GM20000 (cell line): ENCODE measurements at regions not wholly inside any gene's neighbourhood (a gene's known extent, or its start where the extent isn't known, plus 50 kb on each side); places are given as distances from the start of the nearest gene placed in this dataset.

Experiments used
- DNase-seq: peaks from one replicate; pipeline ENCODE4 v3.0.0; 2012; ENCODE audit warnings: low spot score
- TF ChIP-seq, protein P1 (sequence below): IDR thresholded peaks from 2 replicates; pipeline ENCODE4 v1.5.1; 2012; ENCODE audit warnings: mild to moderate bottlenecking, control low read depth; ENCODE audit errors: extremely low read depth, missing control alignments

DNA sequence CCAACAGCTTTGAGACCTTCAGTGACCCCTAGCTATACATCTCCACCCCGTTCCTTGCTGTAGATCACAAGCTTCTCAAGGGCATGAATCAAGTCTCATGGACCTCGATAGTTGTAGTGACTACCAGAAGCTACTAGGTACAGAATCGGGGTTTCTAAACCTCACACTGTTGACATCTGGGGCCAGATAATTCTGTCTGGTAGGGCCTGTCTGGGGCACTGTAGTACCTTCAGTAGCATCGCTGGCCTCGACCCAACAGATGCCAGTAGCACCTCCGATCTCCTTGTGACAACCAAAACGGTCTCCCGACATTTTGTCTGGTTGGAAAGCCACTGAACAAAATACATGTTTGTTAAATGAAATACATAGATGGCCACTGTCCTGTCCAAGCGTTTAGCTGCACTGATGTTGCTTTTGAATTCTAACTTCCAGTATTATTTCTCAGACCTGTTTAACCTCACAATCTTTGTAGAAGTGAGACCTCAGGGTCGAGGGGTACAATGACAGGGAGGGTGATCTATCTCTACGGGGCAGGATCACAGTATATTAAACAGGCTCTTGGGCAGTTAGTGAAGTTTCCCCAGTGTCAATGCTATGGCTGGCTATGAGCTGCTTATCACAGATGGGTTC lies 262.5 kb upstream of the IGF1R start:
- DNase-seq = no peak
- TF ChIP-seq, protein P1, sequence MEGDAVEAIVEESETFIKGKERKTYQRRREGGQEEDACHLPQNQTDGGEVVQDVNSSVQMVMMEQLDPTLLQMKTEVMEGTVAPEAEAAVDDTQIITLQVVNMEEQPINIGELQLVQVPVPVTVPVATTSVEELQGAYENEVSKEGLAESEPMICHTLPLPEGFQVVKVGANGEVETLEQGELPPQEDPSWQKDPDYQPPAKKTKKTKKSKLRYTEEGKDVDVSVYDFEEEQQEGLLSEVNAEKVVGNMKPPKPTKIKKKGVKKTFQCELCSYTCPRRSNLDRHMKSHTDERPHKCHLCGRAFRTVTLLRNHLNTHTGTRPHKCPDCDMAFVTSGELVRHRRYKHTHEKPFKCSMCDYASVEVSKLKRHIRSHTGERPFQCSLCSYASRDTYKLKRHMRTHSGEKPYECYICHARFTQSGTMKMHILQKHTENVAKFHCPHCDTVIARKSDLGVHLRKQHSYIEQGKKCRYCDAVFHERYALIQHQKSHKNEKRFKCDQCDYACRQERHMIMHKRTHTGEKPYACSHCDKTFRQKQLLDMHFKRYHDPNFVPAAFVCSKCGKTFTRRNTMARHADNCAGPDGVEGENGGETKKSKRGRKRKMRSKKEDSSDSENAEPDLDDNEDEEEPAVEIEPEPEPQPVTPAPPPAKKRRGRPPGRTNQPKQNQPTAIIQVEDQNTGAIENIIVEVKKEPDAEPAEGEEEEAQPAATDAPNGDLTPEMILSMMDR = no peak

DNA sequence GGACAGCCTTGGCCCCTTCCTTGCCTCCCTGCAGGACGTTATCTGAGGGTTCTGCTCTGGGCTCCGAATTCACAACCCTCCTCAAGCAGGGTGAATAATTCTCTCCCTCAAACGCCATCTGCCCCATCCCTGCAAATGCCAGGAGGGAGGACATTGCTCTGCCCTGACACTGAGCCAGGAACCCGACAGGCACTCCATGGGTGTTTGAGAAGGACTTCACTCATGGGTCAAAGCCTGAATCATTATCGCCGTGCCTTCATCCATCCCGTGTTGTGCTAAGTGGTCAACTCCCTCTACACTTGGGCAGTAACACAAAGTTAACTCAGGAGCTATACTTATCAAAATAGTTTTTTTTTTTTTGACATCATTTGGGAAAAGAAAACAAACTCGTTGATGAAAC lies 261.8 kb upstream of the IGF1R start:
- TF ChIP-seq, protein P1 = no peak
- DNase-seq = no peak

DNA sequence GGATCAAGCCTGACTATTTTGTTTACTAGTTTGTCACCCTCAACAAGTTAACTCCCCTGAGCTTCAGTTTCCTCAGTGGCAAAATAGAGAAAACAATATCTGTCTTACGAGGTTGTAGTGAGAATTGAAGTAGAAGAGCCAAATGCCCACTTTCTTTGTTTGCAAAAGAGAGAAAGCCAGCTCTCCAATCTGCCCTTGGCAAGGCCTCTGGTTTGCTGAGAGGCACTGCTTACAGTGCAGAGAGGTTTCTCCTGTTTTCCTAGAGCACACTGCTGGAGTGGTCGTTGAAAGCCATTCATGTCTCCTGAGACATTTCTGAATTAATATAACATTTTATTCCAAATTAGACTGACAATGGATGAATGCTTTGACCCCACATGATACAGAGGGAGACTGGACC lies 260.5 kb upstream of the IGF1R start:
- TF ChIP-seq, protein P1 = no peak
- no peak for DNase-seq

DNA sequence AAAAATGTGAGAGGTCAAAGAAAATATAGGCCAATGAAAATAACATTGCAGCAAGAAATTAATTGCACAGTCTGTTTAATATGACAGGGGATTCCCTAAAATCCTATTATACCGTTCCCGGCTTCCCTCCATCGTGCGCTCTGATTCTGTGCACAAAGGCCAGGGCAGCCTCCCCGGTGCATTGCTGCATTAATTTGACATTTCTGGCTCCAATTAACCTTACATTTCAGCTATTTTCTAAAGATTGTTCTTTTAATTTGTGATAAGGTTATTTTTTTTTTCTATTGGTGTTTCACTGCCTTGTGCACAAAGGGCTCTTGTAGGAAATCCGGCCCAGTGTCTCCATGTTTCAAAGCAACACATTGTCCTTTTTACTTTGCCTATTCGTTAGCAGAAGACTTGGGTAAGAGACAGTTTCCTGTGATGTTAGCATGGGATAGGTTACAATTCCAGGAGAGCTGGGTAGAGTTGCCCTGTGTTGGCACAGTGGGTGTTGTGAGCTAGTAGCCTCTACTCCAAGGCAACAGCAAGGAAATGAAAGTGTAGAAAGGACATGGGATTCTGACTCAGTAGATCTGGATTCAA lies 257.3 kb upstream of the IGF1R start:
- TF ChIP-seq, protein P1 = no peak
- DNase-seq = no peak

DNA sequence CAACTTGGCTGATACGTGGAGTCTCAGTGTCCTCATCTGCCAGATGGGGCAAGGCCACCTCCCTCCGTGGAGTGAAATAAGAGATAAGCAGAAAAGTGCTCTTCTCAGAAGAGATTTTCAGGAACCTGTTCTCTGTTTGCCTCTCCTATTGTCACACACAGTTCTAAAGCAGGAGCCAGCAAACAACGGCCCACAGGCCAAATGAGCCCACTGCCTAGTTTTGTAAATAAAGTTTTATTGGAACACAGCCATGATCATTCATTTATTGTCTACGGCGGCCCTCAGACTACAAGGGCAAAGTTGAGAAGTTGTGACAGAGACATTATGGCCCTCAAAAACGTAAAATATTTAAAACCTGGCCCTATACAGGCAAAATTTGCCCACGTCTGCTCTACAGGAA lies 256.8 kb upstream of the IGF1R start:
- TF ChIP-seq, protein P1 = no peak
- DNase-seq = no peak

DNA sequence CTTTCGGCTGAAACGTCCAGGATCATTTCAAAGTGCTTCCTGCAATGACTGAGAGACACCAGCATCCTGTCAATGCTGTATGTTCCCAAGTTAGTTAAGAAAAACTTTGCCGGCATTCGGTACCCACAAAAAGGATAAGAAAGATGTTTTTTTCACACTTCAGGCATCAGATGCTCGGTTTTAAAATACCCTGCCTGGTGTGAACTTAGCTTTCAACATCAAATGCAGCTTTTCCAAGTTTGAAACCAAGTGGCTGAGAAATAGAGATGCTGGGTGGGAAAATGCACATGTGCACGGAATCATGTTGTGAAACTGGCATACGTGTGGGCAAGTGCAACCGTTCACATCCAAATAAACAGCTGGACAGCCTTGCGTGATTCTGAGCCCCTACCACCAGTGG lies 254.9 kb upstream of the IGF1R start:
- no peak for DNase-seq
- TF ChIP-seq, protein P1 = no peak

DNA sequence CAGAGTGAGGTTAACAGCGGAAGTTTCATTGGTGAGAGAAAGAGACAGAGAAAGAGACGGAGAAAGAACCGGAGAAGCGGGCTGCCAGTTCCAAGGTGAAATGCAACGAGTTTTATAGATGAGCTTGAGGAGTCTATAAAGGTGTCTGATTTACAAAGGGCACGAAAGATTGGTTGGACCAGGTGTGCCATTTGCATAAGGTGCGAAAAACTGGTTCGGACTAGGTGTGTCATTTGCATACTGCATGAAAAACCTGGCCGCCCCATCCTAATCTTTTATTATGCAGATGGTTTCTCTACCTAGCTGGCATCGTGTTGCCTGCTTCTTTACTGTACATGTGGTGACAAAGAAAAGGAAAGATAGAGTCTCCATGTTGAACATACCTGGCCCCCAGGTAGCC lies 253.8 kb upstream of the IGF1R start:
- TF ChIP-seq, protein P1 = no peak
- DNase-seq = no peak
